ENCODE measurements at regions not wholly inside any gene's neighbourhood (a gene's known extent, or its start where the extent isn't known, plus 50 kb on each side); places are given as distances from the start of the nearest gene placed in this dataset.

- H3K4me1 ChIP-seq = no peaks in the 10 kb centered on the region
Measured at GRCh38 chr13:111542530-111543341, 222.3 kb downstream of the TEX29 start.

GRCh38 chr13:111546921-111547675 lies 226.7 kb downstream of the TEX29 start:
- Histone ChIP-seq H3K27ac (no peak overlapping the region), H3K4me3 (no peak overlapping the region), H3K27me3 (no peaks in the 10 kb centered on the region), H3K4me1 (no peaks in the 10 kb centered on the region), H3K36me3 (no peaks in the 10 kb centered on the region), H3K9me3 (replicated peaks) (no peaks in the 10 kb centered on the region)
- no peak for DNase-seq

More at GRCh38 chr13:111542530-111543341, 222.3 kb downstream of the TEX29 start:
- DNase-seq = no peak
- H3K27me3 ChIP-seq = peaks cover 15% of the 10 kb centered on the region; the same call in 1 of the 2 replicates
- H3K27ac ChIP-seq = no peak overlapping the region
- H3K36me3 ChIP-seq = no peaks in the 10 kb centered on the region
- no peak overlapping the region for H3K4me3 ChIP-seq
- H3K9me3 ChIP-seq (replicated peaks) = no peaks in the 10 kb centered on the region

- DNase-seq = no peak
- Histone ChIP-seq H3K27me3 (no peaks in the 10 kb centered on the region), H3K4me3 (no peak overlapping the region), H3K9me3 (replicated peaks) (no peaks in the 10 kb centered on the region), H3K36me3 (no peaks in the 10 kb centered on the region), H3K27ac (no peak overlapping the region), H3K4me1 (no peaks in the 10 kb centered on the region)
Measured at GRCh38 chr13:111547726-111548273, 227.4 kb downstream of the TEX29 start.

- DNase-seq = no peak
- Histone ChIP-seq H3K4me3 (no peak overlapping the region), H3K27ac (no peak overlapping the region), H3K9me3 (replicated peaks) (no peaks in the 10 kb centered on the region), H3K4me1 (no peaks in the 10 kb centered on the region), H3K36me3 (no peaks in the 10 kb centered on the region), H3K27me3 (no peaks in the 10 kb centered on the region)
Measured at GRCh38 chr13:111548301-111548700, 227.9 kb downstream of the TEX29 start.

- no peaks in the 10 kb centered on the region for H3K9me3 ChIP-seq (replicated peaks)
- H3K36me3 ChIP-seq = no peaks in the 10 kb centered on the region
- no peaks in the 10 kb centered on the region for H3K4me1 ChIP-seq
- no peak overlapping the region for H3K4me3 ChIP-seq
- DNase-seq = no peak
- no peak overlapping the region for H3K27ac ChIP-seq
- H3K27me3 ChIP-seq = no peaks in the 10 kb centered on the region
Measured at GRCh38 chr13:111548805-111549204, 228.4 kb downstream of the TEX29 start.

GRCh38 chr13:111549464-111549863 lies 229.0 kb downstream of the TEX29 start:
- no peaks in the 10 kb centered on the region for H3K4me1 ChIP-seq
- no peak overlapping the region for H3K4me3 ChIP-seq
- H3K27me3 ChIP-seq = no peaks in the 10 kb centered on the region
- no peak for DNase-seq
- H3K9me3 ChIP-seq (replicated peaks) = no peaks in the 10 kb centered on the region
- H3K27ac ChIP-seq = no peak overlapping the region
- H3K36me3 ChIP-seq = no peaks in the 10 kb centered on the region

- H3K27ac ChIP-seq = no peak overlapping the region
- H3K4me1 ChIP-seq = no peaks in the 10 kb centered on the region
- no peaks in the 10 kb centered on the region for H3K36me3 ChIP-seq
- H3K9me3 ChIP-seq (replicated peaks) = no peaks in the 10 kb centered on the region
- no peak for DNase-seq
- H3K27me3 ChIP-seq = no peaks in the 10 kb centered on the region
- H3K4me3 ChIP-seq = no peak overlapping the region
Measured at GRCh38 chr13:111550062-111550461, 229.6 kb downstream of the TEX29 start.

GRCh38 chr13:111551204-111551820 lies 230.9 kb downstream of the TEX29 start:
- Histone ChIP-seq H3K27me3 (no peaks in the 10 kb centered on the region), H3K4me1 (no peaks in the 10 kb centered on the region), H3K36me3 (no peaks in the 10 kb centered on the region), H3K9me3 (replicated peaks) (no peaks in the 10 kb centered on the region), H3K27ac (no peak overlapping the region), H3K4me3 (no peak overlapping the region)
- DNase-seq = no peak

GRCh38 chr13:111552891-111553655 lies 232.6 kb downstream of the TEX29 start:
- H3K27ac ChIP-seq = no peak overlapping the region
- H3K4me1 ChIP-seq = no peaks in the 10 kb centered on the region
- no peak overlapping the region for H3K4me3 ChIP-seq
- no peaks in the 10 kb centered on the region; the same call in 1 of the 2 replicates for H3K27me3 ChIP-seq
- DNase-seq = no peak
- no peaks in the 10 kb centered on the region for H3K36me3 ChIP-seq
- no peaks in the 10 kb centered on the region for H3K9me3 ChIP-seq (replicated peaks)

GRCh38 chr13:111554539-111555267 lies 234.3 kb downstream of the TEX29 start:
- Histone ChIP-seq H3K4me1 (no peaks in the 10 kb centered on the region), H3K36me3 (no peaks in the 10 kb centered on the region), H3K27ac (no peak overlapping the region), H3K9me3 (replicated peaks) (no peaks in the 10 kb centered on the region), H3K4me3 (no peak overlapping the region), H3K27me3 (no peaks in the 10 kb centered on the region; the same call in none of the 2 replicates)
- no peak for DNase-seq

GRCh38 chr13:111555268-111555808 lies 234.9 kb downstream of the TEX29 start:
- no peak for DNase-seq
- Histone ChIP-seq H3K36me3 (no peaks in the 10 kb centered on the region), H3K4me3 (no peak overlapping the region), H3K4me1 (no peaks in the 10 kb centered on the region), H3K27me3 (no peaks in the 10 kb centered on the region; the same call in none of the 2 replicates), H3K27ac (no peak overlapping the region), H3K9me3 (replicated peaks) (no peaks in the 10 kb centered on the region)

- Histone ChIP-seq H3K9me3 (replicated peaks) (no peaks in the 10 kb centered on the region), H3K36me3 (no peaks in the 10 kb centered on the region), H3K27ac (no peak overlapping the region), H3K4me1 (no peaks in the 10 kb centered on the region), H3K4me3 (no peak overlapping the region), H3K27me3 (no peaks in the 10 kb centered on the region; the same call in none of the 2 replicates)
- no peak for DNase-seq
Measured at GRCh38 chr13:111555903-111556302, 235.5 kb downstream of the TEX29 start.

GRCh38 chr13:111556496-111556895 lies 236.1 kb downstream of the TEX29 start:
- DNase-seq = no peak
- Histone ChIP-seq H3K4me3 (no peak overlapping the region), H3K9me3 (replicated peaks) (no peaks in the 10 kb centered on the region), H3K27ac (no peak overlapping the region), H3K36me3 (no peaks in the 10 kb centered on the region), H3K4me1 (no peaks in the 10 kb centered on the region), H3K27me3 (no peaks in the 10 kb centered on the region; the same call in none of the 2 replicates)

Measured in SJCRH30 (cell line).